ENCODE measurements at regions not wholly inside any gene's neighbourhood (a gene's known extent, or its start where the extent isn't known, plus 50 kb on each side); places are given as distances from the start of the nearest gene placed in this dataset.

DNA sequence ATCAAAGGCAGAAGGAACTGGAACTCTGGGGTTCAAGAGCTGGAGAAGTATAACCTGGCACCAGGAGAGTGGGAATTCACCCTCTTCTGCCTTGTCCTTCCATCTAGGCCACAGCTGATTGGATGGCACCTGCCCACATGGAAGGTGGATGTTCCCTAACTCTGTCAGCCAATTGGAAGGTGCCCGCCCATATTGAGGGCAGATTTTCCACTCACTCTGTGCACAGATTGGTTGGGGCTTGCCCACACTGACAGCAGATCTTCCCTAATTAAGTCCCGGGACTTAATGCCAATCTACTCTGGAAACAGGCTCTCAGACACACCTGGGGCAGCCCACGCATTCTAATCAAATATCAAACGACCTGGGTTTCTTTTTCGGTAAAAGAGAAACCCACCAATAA, 1142.3 kb upstream of the CELF2 start:
- H3K27me3 ChIP-seq, result no peaks in the 10 kb centered on the region
- no peak overlapping the region for H3K4me3 ChIP-seq
- TF ChIP-seq, protein P1, sequence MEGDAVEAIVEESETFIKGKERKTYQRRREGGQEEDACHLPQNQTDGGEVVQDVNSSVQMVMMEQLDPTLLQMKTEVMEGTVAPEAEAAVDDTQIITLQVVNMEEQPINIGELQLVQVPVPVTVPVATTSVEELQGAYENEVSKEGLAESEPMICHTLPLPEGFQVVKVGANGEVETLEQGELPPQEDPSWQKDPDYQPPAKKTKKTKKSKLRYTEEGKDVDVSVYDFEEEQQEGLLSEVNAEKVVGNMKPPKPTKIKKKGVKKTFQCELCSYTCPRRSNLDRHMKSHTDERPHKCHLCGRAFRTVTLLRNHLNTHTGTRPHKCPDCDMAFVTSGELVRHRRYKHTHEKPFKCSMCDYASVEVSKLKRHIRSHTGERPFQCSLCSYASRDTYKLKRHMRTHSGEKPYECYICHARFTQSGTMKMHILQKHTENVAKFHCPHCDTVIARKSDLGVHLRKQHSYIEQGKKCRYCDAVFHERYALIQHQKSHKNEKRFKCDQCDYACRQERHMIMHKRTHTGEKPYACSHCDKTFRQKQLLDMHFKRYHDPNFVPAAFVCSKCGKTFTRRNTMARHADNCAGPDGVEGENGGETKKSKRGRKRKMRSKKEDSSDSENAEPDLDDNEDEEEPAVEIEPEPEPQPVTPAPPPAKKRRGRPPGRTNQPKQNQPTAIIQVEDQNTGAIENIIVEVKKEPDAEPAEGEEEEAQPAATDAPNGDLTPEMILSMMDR (IDR thresholded peaks at IDR 0.05; ENCODE audit: low read depth, low read length), result no peak
- no peaks in the 10 kb centered on the region for H3K9me3 ChIP-seq (ENCODE audit: low read depth)
- no peak for DNase-seq (ENCODE audit: low read depth in 1 of 2, low spot score in 1 of 2)
- no peaks in the 10 kb centered on the region for H3K4me1 ChIP-seq (ENCODE audit: low read depth)
- no peaks in the 10 kb centered on the region for H3K36me3 ChIP-seq
- no peak overlapping the region for H3K27ac ChIP-seq

DNA sequence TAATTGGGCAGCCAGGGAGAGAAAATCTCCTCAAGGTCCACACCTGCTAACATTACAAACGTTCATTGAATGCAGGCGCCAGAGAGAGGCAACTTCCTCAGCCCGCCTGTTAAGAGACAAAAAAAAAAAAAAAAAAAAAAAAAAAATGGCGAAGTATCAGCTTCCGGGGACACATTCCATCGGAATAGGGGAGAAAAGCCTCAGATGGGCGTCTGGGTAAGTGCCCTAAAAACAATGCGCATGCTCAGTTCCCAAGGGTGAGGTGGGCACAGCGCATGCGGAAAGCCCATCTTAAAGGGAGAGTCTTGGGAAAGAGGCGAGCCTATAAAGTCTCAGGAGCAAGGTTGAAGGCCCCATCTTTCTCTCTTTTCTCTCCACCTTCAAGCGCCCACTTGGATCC, 1139.7 kb upstream of the CELF2 start:
- no peak for DNase-seq (ENCODE audit: low read depth in 1 of 2, low spot score in 1 of 2)
- H3K9me3 ChIP-seq (ENCODE audit: low read depth), result no peaks in the 10 kb centered on the region
- TF ChIP-seq, protein P1 (IDR thresholded peaks at IDR 0.05; ENCODE audit: low read depth, low read length), result no peak
- H3K4me1 ChIP-seq (ENCODE audit: low read depth), result no peaks in the 10 kb centered on the region
- H3K27ac ChIP-seq, result no peak overlapping the region
- no peaks in the 10 kb centered on the region for H3K36me3 ChIP-seq
- H3K27me3 ChIP-seq, result no peaks in the 10 kb centered on the region
- no peak overlapping the region for H3K4me3 ChIP-seq

DNA sequence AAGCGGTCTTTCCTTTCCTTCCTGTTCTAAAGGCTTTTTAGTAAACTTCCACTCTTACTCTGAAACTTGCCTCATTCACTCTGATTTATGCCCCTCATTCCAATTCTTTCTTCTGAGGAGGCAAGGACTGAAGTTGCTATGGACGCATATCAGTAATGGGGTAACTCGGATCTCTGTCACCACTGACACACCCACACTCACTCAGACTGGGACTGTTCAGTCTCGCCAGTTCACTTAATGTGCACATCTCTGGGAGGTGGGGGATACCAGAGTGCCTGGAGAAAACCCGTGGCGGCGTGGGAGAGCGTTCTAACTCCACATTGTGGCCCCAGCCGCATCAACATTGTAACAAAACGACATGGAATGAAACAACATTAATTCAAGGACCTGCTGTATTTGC, 1139.3 kb upstream of the CELF2 start:
- H3K27ac ChIP-seq, result no peak overlapping the region
- DNase-seq (ENCODE audit: low read depth in 1 of 2, low spot score in 1 of 2), result no peak
- H3K27me3 ChIP-seq, result no peaks in the 10 kb centered on the region
- H3K36me3 ChIP-seq, result no peaks in the 10 kb centered on the region
- H3K4me1 ChIP-seq (ENCODE audit: low read depth), result no peaks in the 10 kb centered on the region
- no peak overlapping the region for H3K4me3 ChIP-seq
- TF ChIP-seq, protein P1 (IDR thresholded peaks at IDR 0.05; ENCODE audit: low read depth, low read length), result no peak
- no peaks in the 10 kb centered on the region for H3K9me3 ChIP-seq (ENCODE audit: low read depth)

DNA sequence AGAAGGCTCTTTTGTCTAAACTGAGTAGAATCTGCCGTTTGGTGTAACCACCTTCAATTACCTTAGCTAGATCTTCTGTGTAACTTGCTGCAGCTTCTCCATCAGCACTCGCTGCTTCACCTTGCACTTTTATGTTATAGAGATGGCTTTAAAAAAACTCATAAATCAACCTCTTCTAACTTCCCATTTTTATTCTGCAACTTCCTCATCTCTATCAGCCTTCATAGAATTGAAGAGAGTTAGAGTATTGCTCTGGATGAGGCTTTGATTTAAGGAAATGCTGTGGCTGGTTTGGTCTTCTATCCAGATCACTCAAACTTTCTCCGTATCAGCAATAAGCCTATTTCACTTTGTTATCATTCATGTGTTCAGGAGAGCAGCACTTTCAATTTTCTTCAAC, 1131.9 kb upstream of the CELF2 start:
- DNase-seq (ENCODE audit: low read depth in 1 of 2, low spot score in 1 of 2), result no peak
- H3K27me3 ChIP-seq, result no peaks in the 10 kb centered on the region
- no peak overlapping the region for H3K4me3 ChIP-seq
- TF ChIP-seq, protein P1 (IDR thresholded peaks at IDR 0.05; ENCODE audit: low read depth, low read length), result no peak
- H3K36me3 ChIP-seq, result no peaks in the 10 kb centered on the region
- H3K27ac ChIP-seq, result no peak overlapping the region
- H3K9me3 ChIP-seq (ENCODE audit: low read depth), result no peaks in the 10 kb centered on the region
- H3K4me1 ChIP-seq (ENCODE audit: low read depth), result no peaks in the 10 kb centered on the region

- H3K9me3 ChIP-seq (ENCODE audit: low read depth), result no peaks in the 10 kb centered on the region
- TF ChIP-seq, protein P1 (IDR thresholded peaks at IDR 0.05; ENCODE audit: low read depth, low read length), result no peak
- DNase-seq (ENCODE audit: low read depth in 1 of 2, low spot score in 1 of 2), result no peak
- no peak overlapping the region for H3K4me3 ChIP-seq
- H3K27ac ChIP-seq, result no peak overlapping the region
- no peaks in the 10 kb centered on the region for H3K27me3 ChIP-seq
- H3K4me1 ChIP-seq (ENCODE audit: low read depth), result no peaks in the 10 kb centered on the region
- H3K36me3 ChIP-seq, result no peaks in the 10 kb centered on the region
These were observed 1130.9 kb upstream of the CELF2 start for GRCh38 chr10:9886772-9887171.

GRCh38 chr10:9895453-9895852, 1122.2 kb upstream of the CELF2 start:
- Histone ChIP-seq H3K27me3 (no peaks in the 10 kb centered on the region), H3K9me3 (ENCODE audit: low read depth) (no peaks in the 10 kb centered on the region), H3K36me3 (no peaks in the 10 kb centered on the region), H3K27ac (no peak overlapping the region), H3K4me3 (no peak overlapping the region), H3K4me1 (ENCODE audit: low read depth) (no peaks in the 10 kb centered on the region)
- no peak for DNase-seq (ENCODE audit: low read depth in 1 of 2, low spot score in 1 of 2)
- TF ChIP-seq, protein P1 (IDR thresholded peaks at IDR 0.05; ENCODE audit: low read depth, low read length), result no peak
